Neutrophil (primary cell): ENCODE measurements at regions not wholly inside any gene's neighbourhood (a gene's known extent, or its start where the extent isn't known, plus 50 kb on each side); places are given as distances from the start of the nearest gene placed in this dataset.

Source experiments
- H3K27ac ChIP-seq: fragments of 200-600 bp; sonication (generic); 2 replicates; pipeline ENCODE4 v1.5.1; 2016; ENCODE audit warnings: mild to moderate bottlenecking, moderate library complexity
- H3K27me3 ChIP-seq: fragments of 200-600 bp; sonication (generic); 2 replicates; pipeline ENCODE4 v1.6.0; 2016; ENCODE audit warnings: mild to moderate bottlenecking
- H3K36me3 ChIP-seq: fragments of 200-600 bp; sonication (generic); 2 replicates; pipeline ENCODE4 v1.5.1; 2017
- H3K4me1 ChIP-seq, 2 experiments: fragments of 200-600 bp in 1 of 2; sonication (generic) in 1 of 2; 1 replicate in 1 of 2; 2 replicates in 1 of 2; pipeline versions ENCODE4 v1.5.1 to v1.6.1; 2013 to 2016; ENCODE audit warnings: low read depth in 1 of 2, low read length in 1 of 2, mild to moderate bottlenecking in 1 of 2, moderate library complexity in 1 of 2; ENCODE audit not compliant: control insufficient read depth in 1 of 2, insufficient read depth in 1 of 2
- H3K4me3 ChIP-seq, 2 experiments: fragments of 200-600 bp in 1 of 2; sonication (generic) in 1 of 2; 1 replicate in 1 of 2; 2 replicates in 1 of 2; pipeline ENCODE4 v1.5.1; 2013 to 2016; ENCODE audit warnings: low read depth in 1 of 2, low read length in 1 of 2, mild to moderate bottlenecking in 1 of 2, moderate library complexity in 1 of 2
- H3K9me3 ChIP-seq: fragments of 200-600 bp; sonication (generic); 2 replicates; pipeline ENCODE4 v1.5.1; 2016
- TF ChIP-seq, protein P1 (sequence below): fragments of 200-600 bp; sonication (generic); IDR thresholded peaks from 2 replicates; pipeline ENCODE4 v1.5.1; 2016; ENCODE audit warnings: antibody characterized with exemption

DNA sequence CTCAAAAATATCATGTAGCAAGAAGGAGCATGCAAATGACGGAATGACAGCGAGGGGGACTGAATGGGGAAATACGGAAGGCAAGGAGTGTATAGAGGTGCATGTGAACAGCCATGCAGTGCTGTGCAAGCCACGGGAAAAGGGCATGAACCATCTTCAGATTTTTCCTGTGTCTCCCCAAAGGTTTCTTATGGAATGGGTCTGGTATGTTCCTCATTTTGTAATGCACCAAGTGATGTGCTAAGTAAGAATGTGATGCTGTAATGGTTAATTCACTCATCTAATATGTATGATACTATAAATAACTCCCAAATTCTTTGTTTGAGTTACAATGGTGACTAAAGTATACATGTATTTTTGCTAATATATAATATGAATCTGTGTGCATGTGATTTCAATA, 99.0 kb upstream of the DAB2 start:
- Histone ChIP-seq H3K4me3 (no peak overlapping the region), H3K27ac (no peak overlapping the region), H3K4me1 (peaks cover 8 to 11% of the 10 kb centered on the region in 2 experiments), H3K27me3 (no peaks in the 10 kb centered on the region), H3K9me3 (no peaks in the 10 kb centered on the region), H3K36me3 (no peaks in the 10 kb centered on the region)
- TF ChIP-seq, protein P1, sequence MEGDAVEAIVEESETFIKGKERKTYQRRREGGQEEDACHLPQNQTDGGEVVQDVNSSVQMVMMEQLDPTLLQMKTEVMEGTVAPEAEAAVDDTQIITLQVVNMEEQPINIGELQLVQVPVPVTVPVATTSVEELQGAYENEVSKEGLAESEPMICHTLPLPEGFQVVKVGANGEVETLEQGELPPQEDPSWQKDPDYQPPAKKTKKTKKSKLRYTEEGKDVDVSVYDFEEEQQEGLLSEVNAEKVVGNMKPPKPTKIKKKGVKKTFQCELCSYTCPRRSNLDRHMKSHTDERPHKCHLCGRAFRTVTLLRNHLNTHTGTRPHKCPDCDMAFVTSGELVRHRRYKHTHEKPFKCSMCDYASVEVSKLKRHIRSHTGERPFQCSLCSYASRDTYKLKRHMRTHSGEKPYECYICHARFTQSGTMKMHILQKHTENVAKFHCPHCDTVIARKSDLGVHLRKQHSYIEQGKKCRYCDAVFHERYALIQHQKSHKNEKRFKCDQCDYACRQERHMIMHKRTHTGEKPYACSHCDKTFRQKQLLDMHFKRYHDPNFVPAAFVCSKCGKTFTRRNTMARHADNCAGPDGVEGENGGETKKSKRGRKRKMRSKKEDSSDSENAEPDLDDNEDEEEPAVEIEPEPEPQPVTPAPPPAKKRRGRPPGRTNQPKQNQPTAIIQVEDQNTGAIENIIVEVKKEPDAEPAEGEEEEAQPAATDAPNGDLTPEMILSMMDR: no peak

DNA sequence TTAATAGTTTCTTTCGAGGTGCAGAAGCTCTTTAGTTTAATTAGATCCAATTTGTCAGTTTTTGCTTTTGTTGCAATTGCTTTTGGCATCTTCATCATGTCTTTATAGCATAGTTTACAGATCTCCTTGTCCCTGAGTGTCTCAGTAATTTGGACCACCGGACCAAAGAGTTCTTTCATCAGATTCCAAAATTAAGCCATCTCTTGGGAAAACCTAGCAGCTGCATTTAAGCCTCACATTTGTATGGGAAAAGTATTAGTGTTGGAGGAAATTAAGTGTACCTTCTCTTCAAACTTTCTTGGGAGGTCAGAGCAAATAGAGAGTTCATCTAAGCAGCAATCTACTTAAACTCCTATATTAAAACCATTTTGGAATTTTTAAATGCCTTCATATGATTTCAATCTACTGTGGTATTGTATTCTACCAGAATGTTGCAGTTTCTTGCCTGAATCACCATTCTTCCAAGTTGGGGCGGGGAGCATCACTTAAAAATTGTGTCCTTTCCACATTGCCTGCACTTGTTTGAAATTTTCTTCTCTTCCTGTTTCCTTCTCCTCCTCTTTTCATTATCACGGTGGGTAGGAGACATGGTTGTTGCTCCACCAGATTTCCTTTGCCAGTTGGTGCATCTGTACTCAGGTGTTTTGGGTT, 97.3 kb upstream of the DAB2 start:
- H3K4me3 ChIP-seq: no peak overlapping the region
- H3K27me3 ChIP-seq: no peaks in the 10 kb centered on the region
- no peak overlapping the region for H3K27ac ChIP-seq
- H3K4me1 ChIP-seq: peaks cover 6 to 10% of the 10 kb centered on the region in 2 experiments
- H3K36me3 ChIP-seq: no peaks in the 10 kb centered on the region
- no peaks in the 10 kb centered on the region for H3K9me3 ChIP-seq
- TF ChIP-seq, protein P1: no peak

DNA sequence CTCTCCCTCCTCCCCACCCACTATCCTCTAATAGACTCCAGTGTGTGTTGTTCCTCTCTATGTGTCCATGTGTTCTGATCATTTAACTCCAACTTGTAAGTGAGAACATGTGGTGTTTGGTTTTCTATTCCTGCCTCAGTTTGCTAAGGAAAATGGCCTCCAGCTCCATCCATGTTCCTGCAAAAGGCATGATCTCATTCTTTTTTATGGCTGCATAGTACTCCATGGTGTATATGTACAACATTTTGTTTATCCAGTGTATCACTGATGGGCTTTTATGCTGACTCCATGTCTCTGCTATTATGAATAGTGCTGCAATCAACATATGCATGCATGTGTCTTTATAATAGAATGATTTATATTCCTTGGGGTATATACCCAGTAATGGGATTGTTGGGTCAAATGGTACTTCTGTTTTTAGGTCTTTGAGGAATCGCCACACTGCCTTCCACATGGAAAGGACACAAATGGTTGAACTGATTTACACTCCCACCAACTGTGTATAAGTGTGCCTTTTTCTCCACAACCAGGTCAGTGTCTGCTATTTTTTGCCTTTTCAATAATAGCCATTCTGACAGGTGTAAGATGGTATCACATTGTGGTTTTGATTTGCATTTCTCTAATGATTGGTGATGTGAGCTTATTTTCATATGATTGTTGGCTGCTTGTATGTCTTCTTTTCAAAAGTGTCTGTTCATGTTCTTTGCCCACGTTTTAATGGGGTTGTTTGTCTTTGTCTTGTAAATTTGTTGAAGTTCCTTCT, 96.5 kb upstream of the DAB2 start:
- Histone ChIP-seq H3K36me3 (no peaks in the 10 kb centered on the region), H3K4me3 (no peak overlapping the region), H3K4me1 (peaks cover 0 to 3% of the 10 kb centered on the region in 2 experiments), H3K27me3 (no peaks in the 10 kb centered on the region), H3K27ac (no peak overlapping the region), H3K9me3 (no peaks in the 10 kb centered on the region)
- TF ChIP-seq, protein P1: no peak

DNA sequence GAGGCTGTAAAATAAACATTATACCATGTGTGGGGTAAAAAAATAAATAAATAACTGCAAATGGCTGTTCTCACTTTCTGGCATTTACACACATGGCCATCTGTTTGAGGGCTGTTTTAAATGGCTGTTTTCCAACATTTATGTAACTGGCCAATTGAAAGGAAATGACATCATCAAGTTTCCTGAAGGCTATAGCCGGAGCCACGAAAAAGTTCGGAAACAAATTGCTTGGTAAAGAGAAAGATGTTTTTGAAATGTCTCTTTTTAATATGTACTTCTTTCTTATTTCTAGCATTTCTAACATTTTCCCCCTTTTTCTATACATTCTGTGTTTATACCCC, 95.4 kb upstream of the DAB2 start:
- Histone ChIP-seq H3K27me3 (no peaks in the 10 kb centered on the region), H3K9me3 (no peaks in the 10 kb centered on the region), H3K36me3 (no peaks in the 10 kb centered on the region), H3K4me1 (peaks cover 0 to 3% of the 10 kb centered on the region in 2 experiments), H3K4me3 (no peak overlapping the region), H3K27ac (no peak overlapping the region)
- TF ChIP-seq, protein P1: no peak

DNA sequence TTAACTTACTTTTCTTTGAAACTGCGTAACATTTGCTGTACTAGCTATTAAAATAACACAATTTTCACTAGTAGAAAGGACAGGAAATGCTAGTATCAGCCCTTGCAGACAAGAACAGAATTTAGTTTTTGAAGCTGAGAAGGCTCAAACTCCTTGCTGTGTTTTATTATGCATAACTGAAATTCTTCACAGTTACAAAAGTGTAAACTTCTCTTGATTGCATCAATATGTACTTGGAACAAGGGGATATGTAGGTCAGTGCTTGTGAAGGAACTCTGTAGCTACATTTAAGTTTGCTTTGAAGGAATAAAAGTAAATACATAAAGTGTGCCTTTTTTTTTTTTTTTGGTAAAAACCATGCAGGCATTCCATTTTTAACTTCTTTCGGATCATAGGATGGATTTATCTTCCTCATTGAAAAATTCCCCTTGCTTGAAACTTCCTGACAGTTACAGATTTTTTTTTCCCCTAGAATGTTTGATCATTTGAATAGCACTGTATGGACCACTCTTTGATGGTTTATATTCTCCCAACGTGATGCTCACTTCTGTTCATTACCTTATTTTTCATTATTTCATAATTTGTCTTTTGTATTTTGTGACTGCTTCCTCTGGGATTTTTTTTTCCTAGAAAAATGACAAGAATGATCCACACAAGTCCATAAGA, 94.9 kb upstream of the DAB2 start:
- H3K9me3 ChIP-seq: no peaks in the 10 kb centered on the region
- H3K27me3 ChIP-seq: no peaks in the 10 kb centered on the region
- TF ChIP-seq, protein P1: no peak
- peaks cover 0 to 3% of the 10 kb centered on the region in 2 experiments for H3K4me1 ChIP-seq
- H3K27ac ChIP-seq: no peak overlapping the region
- H3K4me3 ChIP-seq: no peak overlapping the region
- no peaks in the 10 kb centered on the region for H3K36me3 ChIP-seq
